H9 (cell line): ENCODE measurements at regions not wholly inside any gene's neighbourhood (a gene's known extent, or its start where the extent isn't known, plus 50 kb on each side); places are given as distances from the start of the nearest gene placed in this dataset.

ENCODE experiments used
- DNase-seq: peaks from one replicate; pipeline ENCODE4 v3.0.0-alpha.2; 2017
- H2AFZ ChIP-seq: one replicate; pipeline ENCODE4 v1.6.1; 2013; ENCODE audit warnings: mild to moderate bottlenecking, low read length, control low read depth, moderate library complexity
- H2AK5ac ChIP-seq: 2 replicates; pipeline ENCODE4 v1.6.1; 2013; ENCODE audit warnings: low read length, control low read depth, mixed read lengths; ENCODE audit not compliant: insufficient read length
- H2BK120ac ChIP-seq: one replicate; pipeline ENCODE4 v1.6.1; 2013; ENCODE audit warnings: low read depth, mild to moderate bottlenecking, low read length, control low read depth, inconsistent platforms; ENCODE audit not compliant: poor library complexity, severe bottlenecking
- H2BK12ac ChIP-seq: 2 replicates; pipeline ENCODE4 v1.6.1; 2013; ENCODE audit warnings: low read length, control low read depth, mixed read lengths, low read depth; ENCODE audit not compliant: insufficient read length
- H2BK15ac ChIP-seq: 2 replicates; pipeline ENCODE4 v1.6.1; 2013; ENCODE audit warnings: low read depth, low read length, control low read depth
- H2BK20ac ChIP-seq: one replicate; pipeline ENCODE4 v1.6.1; 2013; ENCODE audit warnings: low read depth, mild to moderate bottlenecking, low read length, control low read depth, inconsistent platforms; ENCODE audit not compliant: poor library complexity, severe bottlenecking
- H2BK5ac ChIP-seq: 2 replicates; pipeline ENCODE4 v1.6.1; 2013; ENCODE audit warnings: low read length, control low read depth, mixed read lengths; ENCODE audit not compliant: insufficient read length
- H3K14ac ChIP-seq: 2 replicates; pipeline ENCODE4 v1.6.1; 2013; ENCODE audit warnings: low read length, control low read depth; ENCODE audit not compliant: insufficient read depth
- H3K18ac ChIP-seq: 2 replicates; pipeline ENCODE4 v1.6.1; 2013; ENCODE audit warnings: low read depth, mild to moderate bottlenecking, mixed read lengths, low read length, control low read depth; ENCODE audit not compliant: insufficient read length
- H3K23ac ChIP-seq: 2 replicates; pipeline ENCODE4 v1.6.1; 2013; ENCODE audit warnings: low read length, control low read depth, mixed read lengths, low read depth; ENCODE audit not compliant: insufficient read length
- H3K23me2 ChIP-seq: 2 replicates; pipeline ENCODE4 v1.6.1; 2013; ENCODE audit warnings: low read depth, mild to moderate bottlenecking, mixed read lengths, low read length, control low read depth; ENCODE audit not compliant: insufficient read length, poor library complexity, severe bottlenecking
- H3K27ac ChIP-seq: 2 replicates; pipeline ENCODE4 v1.5.1; 2013; ENCODE audit warnings: low read length, control low read depth, mixed read lengths, low read depth; ENCODE audit not compliant: insufficient read length
- H3K27me3 ChIP-seq: 2 replicates; pipeline ENCODE4 v1.6.1; 2013; ENCODE audit warnings: low read length, control low read depth, inconsistent platforms; ENCODE audit not compliant: insufficient read depth
- H3K4ac ChIP-seq: 2 replicates; pipeline ENCODE4 v1.6.1; 2013; ENCODE audit warnings: low read depth, mild to moderate bottlenecking, control low read depth, inconsistent platforms, low read length, moderate library complexity
- H3K4me1 ChIP-seq: 2 replicates; pipeline ENCODE4 v1.6.1; 2013; ENCODE audit warnings: low read length, control low read depth, inconsistent platforms; ENCODE audit not compliant: insufficient read depth
- H3K4me2 ChIP-seq: 2 replicates; pipeline ENCODE4 v1.6.1; 2013; ENCODE audit warnings: low read length, control low read depth, mixed read lengths; ENCODE audit not compliant: insufficient read length, insufficient read depth
- H3K56ac ChIP-seq: 2 replicates; pipeline ENCODE4 v1.6.1; 2013; ENCODE audit warnings: low read depth, mild to moderate bottlenecking, mixed read lengths, low read length, control low read depth; ENCODE audit not compliant: insufficient read length
- H3K79me1 ChIP-seq: 2 replicates; pipeline ENCODE4 v1.6.1; 2013; ENCODE audit warnings: low read depth, mild to moderate bottlenecking, moderate library complexity, low read length, control low read depth, inconsistent platforms; ENCODE audit not compliant: insufficient read depth, poor library complexity, severe bottlenecking
- H3K79me2 ChIP-seq: 2 replicates; pipeline ENCODE4 v1.6.1; 2013; ENCODE audit warnings: low read length, control low read depth, inconsistent platforms; ENCODE audit not compliant: insufficient read depth
- H3K9ac ChIP-seq: 2 replicates; pipeline ENCODE4 v1.6.1; 2013; ENCODE audit warnings: low read length, control low read depth, mixed read lengths; ENCODE audit not compliant: insufficient read length; ENCODE audit errors: extremely low read depth
- H3K9me3 ChIP-seq: one replicate; pipeline ENCODE4 v1.6.1; 2013; ENCODE audit warnings: low read depth, low read length, inconsistent platforms; ENCODE audit not compliant: control insufficient read depth
- H3T11ph ChIP-seq: one replicate; pipeline ENCODE4 v1.6.1; 2013; ENCODE audit warnings: mild to moderate bottlenecking, low read length, control low read depth, inconsistent platforms
- H4K20me1 ChIP-seq: one replicate; pipeline ENCODE4 v1.6.1; 2013; ENCODE audit not compliant: control insufficient read depth, insufficient read length, insufficient read depth
- H4K5ac ChIP-seq: 2 replicates; pipeline ENCODE4 v1.6.1; 2013; ENCODE audit warnings: low read depth, mild to moderate bottlenecking, mixed read lengths, low read length, control low read depth; ENCODE audit not compliant: insufficient read length
- H4K8ac ChIP-seq: replicated peaks from 2 replicates; pipeline ENCODE4 v1.6.1; 2013; ENCODE audit warnings: low read length, control low read depth, mixed read lengths, low read depth; ENCODE audit not compliant: insufficient read length
- H4K91ac ChIP-seq: 2 replicates; pipeline ENCODE4 v1.6.1; 2013; ENCODE audit warnings: low read depth, mild to moderate bottlenecking, moderate library complexity, mixed read lengths, low read length, control low read depth; ENCODE audit not compliant: insufficient read length
- H3K27ac Mint-ChIP-seq, 3 experiments: 2 replicates in 2 of 3; 3 replicates in 1 of 3; pipeline ENCODE4 v1.8.0; 2020 to 2021; ENCODE audit warnings: mixed read lengths in 3 of 3, mild to moderate bottlenecking in 1 of 3, moderate library complexity in 1 of 3
- H3K27me3 Mint-ChIP-seq: 2 replicates; pipeline ENCODE4 v1.8.0; 2021; ENCODE audit warnings: low read depth, mild to moderate bottlenecking, moderate library complexity, mixed read lengths
- H3K36me3 Mint-ChIP-seq, 3 experiments: 2 replicates in 2 of 3; 3 replicates in 1 of 3; pipeline ENCODE4 v1.8.0; 2020 to 2021; ENCODE audit warnings: low read depth in 3 of 3, mixed read lengths in 3 of 3; ENCODE audit not compliant: insufficient read depth in 1 of 3
- H3K4me1 Mint-ChIP-seq, 2 experiments: 2 replicates each; pipeline ENCODE4 v1.8.0; 2020; ENCODE audit warnings: mixed read lengths in 2 of 2
- H3K4me3 Mint-ChIP-seq, 2 experiments: 2 replicates in 1 of 2; 3 replicates in 1 of 2; pipeline ENCODE4 v1.8.0; 2020 to 2021; ENCODE audit warnings: mild to moderate bottlenecking in 2 of 2, mixed read lengths in 2 of 2, moderate library complexity in 1 of 2
- H3K9me3 Mint-ChIP-seq, 2 experiments: 2 replicates in 1 of 2; 3 replicates in 1 of 2; pipeline ENCODE4 v1.8.0; 2020; ENCODE audit warnings: mild to moderate bottlenecking in 2 of 2, mixed read lengths in 2 of 2, moderate library complexity in 1 of 2
- TF ChIP-seq, protein P1 (sequence below): fragments of 200-600 bp; sonication (generic); conservative IDR thresholded peaks from 3 replicates; pipeline ENCODE4 v1.8.0; 2021; ENCODE audit warnings: antibody characterized with exemption, mild to moderate bottlenecking

DNA sequence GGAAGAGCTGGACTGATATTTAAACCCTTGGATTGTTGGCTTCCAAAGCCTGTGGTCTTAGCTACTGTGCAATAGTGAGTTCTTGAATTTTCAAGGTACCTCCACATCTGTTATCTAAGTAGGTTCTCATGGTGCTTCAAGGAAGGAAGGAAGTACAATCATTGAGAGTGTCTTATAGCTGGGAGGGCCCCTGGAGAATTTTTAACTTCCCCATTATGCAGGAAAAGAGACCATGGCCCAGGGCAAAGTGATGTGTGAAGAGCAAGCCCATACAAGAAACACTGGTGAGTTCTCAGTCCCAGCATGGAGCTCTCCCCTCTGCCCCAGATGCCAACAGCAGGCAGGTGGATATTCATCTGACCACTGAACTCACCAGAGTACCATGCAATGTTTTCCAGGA lies 169.0 kb upstream of the IRX6 start:
- no peak overlapping the region for H2AFZ ChIP-seq
- no peak overlapping the region for H3K23ac ChIP-seq

More for the DNA sequence above, 169.0 kb upstream of the IRX6 start:
- H3K14ac ChIP-seq: no peak overlapping the region
- H2BK15ac ChIP-seq: no peak overlapping the region
- H4K8ac ChIP-seq: no peak overlapping the region
- no peak overlapping the region for H3K4me3 Mint-ChIP-seq
- H2BK20ac ChIP-seq: no peak overlapping the region
- H3K9me3 Mint-ChIP-seq: peaks cover 4 to 5% of the 10 kb centered on the region in 2 experiments; a peak in 4 of 5 replicates
- H3K4me1 ChIP-seq: peaks cover 2% of the 10 kb centered on the region; the same call in 1 of the 2 replicates
- no peak for DNase-seq
- H3K27ac Mint-ChIP-seq: no peak overlapping the region
- no peaks in the 10 kb centered on the region for H3K23me2 ChIP-seq
- no peak overlapping the region for H3K56ac ChIP-seq
- H4K91ac ChIP-seq: no peak overlapping the region
- H3K9me3 ChIP-seq: no peaks in the 10 kb centered on the region
- no peak overlapping the region for H3K4ac ChIP-seq
- H3K36me3 Mint-ChIP-seq: peaks cover 0 to 5% (median 0%) of the 10 kb centered on the region in 3 experiments; a peak in 1 of 7 replicates
- H3K18ac ChIP-seq: no peak overlapping the region
- no peaks in the 10 kb centered on the region for H4K20me1 ChIP-seq
- no peak overlapping the region for H3K9ac ChIP-seq
- H2BK12ac ChIP-seq: no peak overlapping the region
- H3K27me3 Mint-ChIP-seq: 0 out of 2 replicates have a peak, but pooled peaks cover 3% of the 10 kb centered on the region
- H2BK120ac ChIP-seq: no peak overlapping the region
- no peaks in the 10 kb centered on the region for H3K79me2 ChIP-seq
- H3K27ac ChIP-seq: no peak overlapping the region
- no peak overlapping the region for H2AK5ac ChIP-seq
- no peak overlapping the region for H2BK5ac ChIP-seq
- H3T11ph ChIP-seq: no peak overlapping the region
- no peak overlapping the region for H3K4me2 ChIP-seq
- TF ChIP-seq, protein P1, sequence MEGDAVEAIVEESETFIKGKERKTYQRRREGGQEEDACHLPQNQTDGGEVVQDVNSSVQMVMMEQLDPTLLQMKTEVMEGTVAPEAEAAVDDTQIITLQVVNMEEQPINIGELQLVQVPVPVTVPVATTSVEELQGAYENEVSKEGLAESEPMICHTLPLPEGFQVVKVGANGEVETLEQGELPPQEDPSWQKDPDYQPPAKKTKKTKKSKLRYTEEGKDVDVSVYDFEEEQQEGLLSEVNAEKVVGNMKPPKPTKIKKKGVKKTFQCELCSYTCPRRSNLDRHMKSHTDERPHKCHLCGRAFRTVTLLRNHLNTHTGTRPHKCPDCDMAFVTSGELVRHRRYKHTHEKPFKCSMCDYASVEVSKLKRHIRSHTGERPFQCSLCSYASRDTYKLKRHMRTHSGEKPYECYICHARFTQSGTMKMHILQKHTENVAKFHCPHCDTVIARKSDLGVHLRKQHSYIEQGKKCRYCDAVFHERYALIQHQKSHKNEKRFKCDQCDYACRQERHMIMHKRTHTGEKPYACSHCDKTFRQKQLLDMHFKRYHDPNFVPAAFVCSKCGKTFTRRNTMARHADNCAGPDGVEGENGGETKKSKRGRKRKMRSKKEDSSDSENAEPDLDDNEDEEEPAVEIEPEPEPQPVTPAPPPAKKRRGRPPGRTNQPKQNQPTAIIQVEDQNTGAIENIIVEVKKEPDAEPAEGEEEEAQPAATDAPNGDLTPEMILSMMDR: no peak
- no peaks in the 10 kb centered on the region for H3K27me3 ChIP-seq
- H3K4me1 Mint-ChIP-seq: peaks cover 10 to 11% of the 10 kb centered on the region in 2 experiments
- no peaks in the 10 kb centered on the region for H3K79me1 ChIP-seq
- no peak overlapping the region for H4K5ac ChIP-seq
